IgD-negative memory B cell (primary cell): ENCODE measurements at regions not wholly inside any gene's neighbourhood (a gene's known extent, or its start where the extent isn't known, plus 50 kb on each side); places are given as distances from the start of the nearest gene placed in this dataset.
A peak's percentile ranks its signal among the peaks of the same experiment; 100 is the strongest.
"Not testable (repeated sequence)": the region's sequence is repeated elsewhere in the genome, so short reads cannot be mapped to it uniquely, and the experiment has no call there.

ENCODE experiments used
- H3K27ac Mint-ChIP-seq, 3 donors: one replicate each; pipeline ENCODE4 v1.8.0; 2020 to 2022; ENCODE audit warnings: mild to moderate bottlenecking in 3 of 3, mixed read lengths in 3 of 3, moderate library complexity in 1 of 3
- H3K27me3 Mint-ChIP-seq: one replicate; pipeline ENCODE4 v1.8.0; 2021; ENCODE audit warnings: mixed read lengths
- H3K36me3 Mint-ChIP-seq: one replicate; pipeline ENCODE4 v1.8.0; 2020; ENCODE audit warnings: mild to moderate bottlenecking, mixed read lengths
- H3K4me1 Mint-ChIP-seq, 3 donors: one replicate each; pipeline ENCODE4 v1.8.0; 2020 to 2022; ENCODE audit warnings: mixed read lengths in 3 of 3, mild to moderate bottlenecking in 1 of 3
- H3K4me3 Mint-ChIP-seq, 4 donors: one replicate each; pipeline ENCODE4 v1.8.0; 2020 to 2022; ENCODE audit warnings: mild to moderate bottlenecking in 4 of 4, mixed read lengths in 4 of 4, moderate library complexity in 3 of 4
- H3K9me3 Mint-ChIP-seq, 3 donors: one replicate each; pipeline ENCODE4 v1.8.0; 2020 to 2021; ENCODE audit warnings: mixed read lengths in 3 of 3, mild to moderate bottlenecking in 1 of 3

GRCh38 chr19:30966486-30966885 is 382.8 kb downstream of the TSHZ3 start:
- Mint-ChIP-seq H3K27me3 (no peaks in the 10 kb centered on the region), H3K4me1 (no peaks in the 10 kb centered on the region), H3K9me3 (peaks cover 2 to 5% (median 5%) of the 10 kb centered on the region in 3 donors), H3K4me3 (no peak overlapping the region), H3K36me3 (no peaks in the 10 kb centered on the region), H3K27ac (no peak overlapping the region)

GRCh38 chr19:30959011-30959410 is 390.2 kb downstream of the TSHZ3 start:
- no peak overlapping the region for H3K27ac Mint-ChIP-seq
- H3K4me3 Mint-ChIP-seq = peak overlapping the region in 1 of 4 donors; percentile 45

GRCh38 chr19:30955112-30956104 is 393.8 kb downstream of the TSHZ3 start:
- H3K4me1 Mint-ChIP-seq = no peaks in the 10 kb centered on the region
- no peaks in the 10 kb centered on the region for H3K36me3 Mint-ChIP-seq
- H3K27me3 Mint-ChIP-seq = peaks cover 2% of the 10 kb centered on the region
- H3K9me3 Mint-ChIP-seq = peaks cover 1 to 7% (median 2%) of the 10 kb centered on the region in 3 donors
- H3K27ac Mint-ChIP-seq = no peak overlapping the region
- H3K4me3 Mint-ChIP-seq = no peak overlapping the region

More at GRCh38 chr19:30959011-30959410, 390.2 kb downstream of the TSHZ3 start:
- H3K27me3 Mint-ChIP-seq = peaks cover 2% of the 10 kb centered on the region
- no peaks in the 10 kb centered on the region for H3K4me1 Mint-ChIP-seq
- H3K9me3 Mint-ChIP-seq = peaks cover 2 to 5% (median 4%) of the 10 kb centered on the region in 3 donors
- no peaks in the 10 kb centered on the region for H3K36me3 Mint-ChIP-seq

GRCh38 chr19:30944276-30944932 is 404.8 kb downstream of the TSHZ3 start:
- H3K9me3 Mint-ChIP-seq = peaks cover 0 to 11% (median 8%) of the 10 kb centered on the region in 3 donors
- H3K27ac Mint-ChIP-seq, H3K4me3 Mint-ChIP-seq, H3K36me3 Mint-ChIP-seq, H3K27me3 Mint-ChIP-seq, H3K4me1 Mint-ChIP-seq: not testable (repeated sequence)

- H3K4me1 Mint-ChIP-seq = no peaks in the 10 kb centered on the region
- no peaks in the 10 kb centered on the region for H3K36me3 Mint-ChIP-seq
- no peak overlapping the region for H3K4me3 Mint-ChIP-seq
- H3K9me3 Mint-ChIP-seq = peaks cover 0 to 18% (median 15%) of the 10 kb centered on the region in 3 donors
- H3K27me3 Mint-ChIP-seq = no peaks in the 10 kb centered on the region
- H3K27ac Mint-ChIP-seq = no peak overlapping the region
Measured at GRCh38 chr19:30943101-30943843, 406.0 kb downstream of the TSHZ3 start.

GRCh38 chr19:30942636-30943035 is 406.6 kb downstream of the TSHZ3 start:
- no peak overlapping the region for H3K27ac Mint-ChIP-seq
- H3K9me3 Mint-ChIP-seq = peaks cover 0 to 20% (median 15%) of the 10 kb centered on the region in 3 donors
- H3K36me3 Mint-ChIP-seq = no peaks in the 10 kb centered on the region
- H3K4me1 Mint-ChIP-seq = no peaks in the 10 kb centered on the region
- no peak overlapping the region for H3K4me3 Mint-ChIP-seq
- H3K27me3 Mint-ChIP-seq = no peaks in the 10 kb centered on the region

- H3K4me3 Mint-ChIP-seq = no peak overlapping the region
- no peak overlapping the region for H3K27ac Mint-ChIP-seq
- no peaks in the 10 kb centered on the region for H3K4me1 Mint-ChIP-seq
- H3K27me3 Mint-ChIP-seq = no peaks in the 10 kb centered on the region
- no peaks in the 10 kb centered on the region for H3K36me3 Mint-ChIP-seq
- peaks cover 0 to 20% (median 16%) of the 10 kb centered on the region in 3 donors for H3K9me3 Mint-ChIP-seq
Measured at GRCh38 chr19:30941591-30941990, 407.6 kb downstream of the TSHZ3 start.

GRCh38 chr19:30936276-30936675 is 413.0 kb downstream of the TSHZ3 start:
- H3K27ac Mint-ChIP-seq = no peak overlapping the region
- H3K4me3 Mint-ChIP-seq = no peak overlapping the region
- H3K36me3 Mint-ChIP-seq = no peaks in the 10 kb centered on the region
- no peaks in the 10 kb centered on the region for H3K27me3 Mint-ChIP-seq
- no peaks in the 10 kb centered on the region for H3K4me1 Mint-ChIP-seq
- H3K9me3 Mint-ChIP-seq = peaks cover 4 to 21% (median 18%) of the 10 kb centered on the region in 3 donors

GRCh38 chr19:30935146-30935545 is 414.1 kb downstream of the TSHZ3 start:
- no peak overlapping the region for H3K27ac Mint-ChIP-seq
- no peak overlapping the region for H3K4me3 Mint-ChIP-seq
- no peaks in the 10 kb centered on the region for H3K27me3 Mint-ChIP-seq
- H3K4me1 Mint-ChIP-seq = no peaks in the 10 kb centered on the region
- no peaks in the 10 kb centered on the region for H3K36me3 Mint-ChIP-seq
- peaks cover 4 to 19% (median 12%) of the 10 kb centered on the region in 3 donors for H3K9me3 Mint-ChIP-seq

GRCh38 chr19:30933454-30933853 is 415.8 kb downstream of the TSHZ3 start:
- H3K27me3 Mint-ChIP-seq, H3K36me3 Mint-ChIP-seq, H3K27ac Mint-ChIP-seq, H3K4me3 Mint-ChIP-seq, H3K4me1 Mint-ChIP-seq: not testable (repeated sequence)
- H3K9me3 Mint-ChIP-seq = peaks cover 6 to 10% (median 6%) of the 10 kb centered on the region in 3 donors

- Mint-ChIP-seq H3K27me3 (no peaks in the 10 kb centered on the region), H3K4me3 (no peak overlapping the region), H3K36me3 (no peaks in the 10 kb centered on the region)
Measured at GRCh38 chr19:30932854-30933253, 416.4 kb downstream of the TSHZ3 start.

GRCh38 chr19:30930941-30931706 is 418.1 kb downstream of the TSHZ3 start:
- Mint-ChIP-seq H3K4me1 (no peaks in the 10 kb centered on the region), H3K4me3 (no peak overlapping the region), H3K27me3 (no peaks in the 10 kb centered on the region), H3K27ac (no peak overlapping the region), H3K36me3 (no peaks in the 10 kb centered on the region), H3K9me3 (peaks cover 3 to 22% (median 5%) of the 10 kb centered on the region in 3 donors)

More at GRCh38 chr19:30932854-30933253, 416.4 kb downstream of the TSHZ3 start:
- H3K4me1 Mint-ChIP-seq = no peaks in the 10 kb centered on the region
- H3K27ac Mint-ChIP-seq = no peak overlapping the region
- H3K9me3 Mint-ChIP-seq = peaks cover 6 to 12% (median 6%) of the 10 kb centered on the region in 3 donors

- no peaks in the 10 kb centered on the region for H3K4me1 Mint-ChIP-seq
- H3K9me3 Mint-ChIP-seq = peaks cover 2 to 16% (median 4%) of the 10 kb centered on the region in 3 donors
- no peak overlapping the region for H3K27ac Mint-ChIP-seq
- H3K4me3 Mint-ChIP-seq = no peak overlapping the region
- no peaks in the 10 kb centered on the region for H3K27me3 Mint-ChIP-seq
- no peaks in the 10 kb centered on the region for H3K36me3 Mint-ChIP-seq
Measured at GRCh38 chr19:30927705-30928104, 421.5 kb downstream of the TSHZ3 start.

- Mint-ChIP-seq H3K36me3 (no peaks in the 10 kb centered on the region), H3K27ac (no peak overlapping the region), H3K27me3 (no peaks in the 10 kb centered on the region), H3K4me1 (peaks cover 0 to under 1% (median 0%) of the 10 kb centered on the region in 3 donors), H3K4me3 (no peak overlapping the region), H3K9me3 (peaks cover 4 to 22% (median 6%) of the 10 kb centered on the region in 3 donors)
Measured at GRCh38 chr19:30924670-30925069, 424.6 kb downstream of the TSHZ3 start.
